AG09309 (cell line): ENCODE measurements at regions not wholly inside any gene's neighbourhood (a gene's known extent, or its start where the extent isn't known, plus 50 kb on each side); places are given as distances from the start of the nearest gene placed in this dataset.

Experiments
- DNase-seq: peaks from one replicate; pipeline ENCODE4 v3.0.0-alpha.2; 2010; ENCODE audit warnings: low read depth
- H3K4me3 ChIP-seq: 2 replicates; pipeline ENCODE4 v1.5.1; 2011; ENCODE audit warnings: mild to moderate bottlenecking, low read depth, low read length, moderate library complexity; ENCODE audit not compliant: control insufficient read depth
- TF ChIP-seq, protein P1 (sequence below): IDR thresholded peaks from 2 replicates; pipeline ENCODE4 v1.5.1; 2011; ENCODE audit warnings: mild to moderate bottlenecking, low read depth, low read length, inconsistent platforms; ENCODE audit not compliant: insufficient read depth, control insufficient read depth; ENCODE audit errors: missing control alignments

DNA sequence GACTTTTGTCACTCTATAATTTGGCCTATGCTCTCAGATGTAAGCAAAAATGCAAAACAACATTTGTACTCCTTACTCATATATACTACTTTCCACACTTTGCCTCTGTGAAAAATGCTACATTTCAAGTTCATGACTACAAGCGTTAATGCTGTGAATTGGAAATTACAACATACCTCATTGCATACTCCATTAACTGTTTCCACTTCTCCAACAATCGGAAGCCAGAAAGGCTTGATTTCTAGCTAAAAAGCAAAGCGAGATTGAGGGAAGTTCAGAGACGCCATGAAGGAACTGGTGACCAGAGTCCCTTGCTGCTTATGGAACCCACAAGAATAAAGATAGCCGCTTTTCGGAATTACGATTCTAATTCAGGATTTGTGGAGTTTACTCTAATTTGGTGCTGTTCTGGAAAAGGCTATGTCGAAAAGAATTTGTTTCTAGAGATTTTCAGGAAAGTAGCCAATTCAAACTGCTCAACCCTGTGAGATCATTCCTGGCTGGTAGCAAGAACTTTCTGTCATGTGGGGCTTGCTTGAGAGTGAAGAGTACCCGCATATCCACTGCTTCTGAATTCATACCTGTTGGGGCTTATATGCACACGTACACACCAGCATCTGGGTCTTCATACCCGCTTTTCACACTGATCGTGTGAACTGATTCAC lies 98.0 kb upstream of the CITED2 start:
- TF ChIP-seq, protein P1, sequence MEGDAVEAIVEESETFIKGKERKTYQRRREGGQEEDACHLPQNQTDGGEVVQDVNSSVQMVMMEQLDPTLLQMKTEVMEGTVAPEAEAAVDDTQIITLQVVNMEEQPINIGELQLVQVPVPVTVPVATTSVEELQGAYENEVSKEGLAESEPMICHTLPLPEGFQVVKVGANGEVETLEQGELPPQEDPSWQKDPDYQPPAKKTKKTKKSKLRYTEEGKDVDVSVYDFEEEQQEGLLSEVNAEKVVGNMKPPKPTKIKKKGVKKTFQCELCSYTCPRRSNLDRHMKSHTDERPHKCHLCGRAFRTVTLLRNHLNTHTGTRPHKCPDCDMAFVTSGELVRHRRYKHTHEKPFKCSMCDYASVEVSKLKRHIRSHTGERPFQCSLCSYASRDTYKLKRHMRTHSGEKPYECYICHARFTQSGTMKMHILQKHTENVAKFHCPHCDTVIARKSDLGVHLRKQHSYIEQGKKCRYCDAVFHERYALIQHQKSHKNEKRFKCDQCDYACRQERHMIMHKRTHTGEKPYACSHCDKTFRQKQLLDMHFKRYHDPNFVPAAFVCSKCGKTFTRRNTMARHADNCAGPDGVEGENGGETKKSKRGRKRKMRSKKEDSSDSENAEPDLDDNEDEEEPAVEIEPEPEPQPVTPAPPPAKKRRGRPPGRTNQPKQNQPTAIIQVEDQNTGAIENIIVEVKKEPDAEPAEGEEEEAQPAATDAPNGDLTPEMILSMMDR: no peak
- no peak for DNase-seq
- H3K4me3 ChIP-seq: no peak overlapping the region

DNA sequence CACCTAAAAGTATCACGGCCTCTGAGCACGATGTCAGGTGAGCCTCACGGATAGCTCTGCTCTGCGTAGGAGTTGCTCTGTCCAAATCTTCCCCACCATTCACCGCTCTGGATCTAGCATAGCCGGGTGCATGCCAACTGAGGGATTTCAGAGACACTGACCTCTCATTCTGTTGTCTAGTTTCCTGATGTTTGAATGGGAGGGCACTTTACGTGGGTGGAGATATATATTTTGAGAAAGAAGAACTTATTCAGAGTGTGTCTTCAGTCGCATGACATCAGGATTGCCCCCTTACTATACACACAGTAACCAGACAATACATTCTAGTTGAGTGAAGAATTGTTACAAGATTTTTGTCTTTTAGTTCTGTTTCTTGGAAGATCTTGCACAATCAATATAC lies 96.5 kb upstream of the CITED2 start:
- TF ChIP-seq, protein P1: no peak
- H3K4me3 ChIP-seq: no peak overlapping the region
- no peak for DNase-seq

DNA sequence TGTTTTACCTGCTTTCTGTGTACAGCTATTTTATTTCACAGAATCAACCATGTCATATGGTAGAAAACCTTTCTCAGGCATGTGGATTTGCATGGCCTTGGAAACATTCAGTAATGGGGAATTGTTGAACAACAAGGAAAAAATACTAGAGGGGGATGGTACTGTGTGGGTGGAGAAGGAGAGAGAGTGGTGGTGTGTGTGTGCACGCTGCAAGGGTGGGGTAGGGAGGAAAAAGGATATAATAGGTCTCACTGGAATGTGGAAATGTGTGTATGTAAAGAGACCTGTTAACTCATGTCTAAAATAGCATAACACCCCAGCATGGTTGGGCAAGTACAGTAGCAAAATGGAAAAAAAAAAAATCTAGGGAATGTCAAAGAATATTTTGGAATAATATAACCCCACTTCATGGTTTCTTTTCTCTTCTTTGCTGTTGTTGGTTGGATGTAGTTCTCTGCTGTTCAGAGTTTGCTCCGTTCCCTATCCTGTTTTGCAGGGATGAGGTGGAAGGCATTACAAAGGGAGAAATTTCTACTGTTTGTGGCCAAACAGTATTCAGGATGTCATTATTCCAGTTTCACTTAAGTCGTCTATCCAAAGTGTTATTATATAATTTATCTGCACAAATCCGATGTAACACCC lies 93.9 kb upstream of the CITED2 start:
- TF ChIP-seq, protein P1: no peak
- no peak overlapping the region for H3K4me3 ChIP-seq
- no peak for DNase-seq

DNA sequence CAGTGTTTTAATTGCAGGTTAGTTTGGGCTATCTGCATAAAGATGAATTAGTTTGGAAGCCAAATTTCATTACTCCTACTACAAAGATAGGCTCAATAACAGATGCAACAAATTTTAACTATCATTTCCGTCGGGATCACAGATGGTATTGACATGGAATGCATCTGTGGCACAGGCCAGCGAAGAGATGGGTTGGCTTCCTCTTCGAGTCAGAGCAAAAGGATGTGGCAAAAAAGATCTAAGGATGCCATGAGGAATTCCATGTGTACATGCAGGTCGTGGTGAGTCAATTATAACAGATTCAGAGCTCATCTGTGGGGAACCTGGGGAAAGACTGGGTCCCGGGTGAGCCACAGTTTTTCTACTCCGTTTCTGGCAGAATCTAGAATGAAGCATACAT lies 83.0 kb upstream of the CITED2 start:
- TF ChIP-seq, protein P1: no peak
- no peak overlapping the region for H3K4me3 ChIP-seq
- no peak for DNase-seq

DNA sequence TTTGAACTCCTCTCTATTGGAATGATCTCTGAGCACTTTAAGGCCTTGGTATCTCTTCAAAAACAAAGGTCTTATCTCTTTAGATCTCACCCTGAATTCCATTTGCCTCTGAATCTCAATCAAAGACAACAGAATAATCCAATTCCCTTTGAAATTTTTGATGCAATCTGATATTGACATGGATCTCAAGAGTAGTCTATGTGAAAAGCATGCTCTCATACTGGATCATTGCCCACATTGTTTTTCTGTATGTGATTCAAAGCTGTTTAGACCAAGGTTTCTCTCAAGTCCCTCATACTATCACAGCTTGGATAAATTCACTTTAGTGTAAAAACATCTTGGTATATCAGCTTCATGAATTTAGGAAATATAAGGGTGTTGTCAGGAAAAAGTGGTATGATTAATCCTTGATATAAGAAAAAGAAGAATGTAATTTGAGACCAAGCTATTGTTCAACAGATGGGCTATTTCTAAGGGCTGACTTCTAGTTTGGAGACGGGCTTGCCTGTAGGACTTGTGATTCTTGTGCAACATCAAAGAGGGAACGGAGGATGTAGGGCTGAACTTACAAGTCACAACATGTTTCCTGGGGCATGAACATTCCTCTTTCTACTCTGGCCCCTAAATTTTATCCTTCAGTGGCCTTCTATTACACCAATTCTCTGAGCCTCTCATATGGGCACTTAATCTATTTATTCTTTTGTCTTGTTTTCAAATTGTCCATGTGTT lies 77.9 kb upstream of the CITED2 start:
- no peak overlapping the region for H3K4me3 ChIP-seq
- TF ChIP-seq, protein P1: no peak
- peak; percentile 38 for DNase-seq

DNA sequence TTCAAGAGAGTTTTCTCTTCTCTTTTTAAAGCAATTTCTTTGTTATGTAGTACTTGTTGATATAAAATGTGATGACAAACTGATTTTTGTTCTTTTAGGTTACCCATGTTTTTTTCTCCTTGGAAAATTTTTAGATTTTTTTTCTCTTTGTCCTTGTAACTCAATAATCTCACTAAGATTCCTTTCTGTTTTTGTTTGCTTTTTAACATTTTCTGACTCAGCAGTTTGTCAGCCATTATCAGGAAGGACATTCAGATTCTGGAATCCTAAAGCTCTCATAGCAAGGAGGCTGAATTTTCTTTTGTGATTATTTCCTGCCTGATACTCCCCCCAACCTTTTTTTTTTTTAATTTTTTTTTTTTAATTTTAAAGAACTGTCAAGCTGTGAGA lies 75.2 kb upstream of the CITED2 start:
- H3K4me3 ChIP-seq: no peak overlapping the region
- DNase-seq: no peak
- TF ChIP-seq, protein P1: no peak
